GM12878 (cell line): ENCODE measurements at regions not wholly inside any gene's neighbourhood (a gene's known extent, or its start where the extent isn't known, plus 50 kb on each side); places are given as distances from the start of the nearest gene placed in this dataset.

Experiments
- ATAC-seq: fragments of 200-7000 bp; cut with Tn5 transposase; 3 replicates; pipeline ENCODE4 v1.9.1; 2020; ENCODE audit warnings: mild to moderate bottlenecking, moderate library complexity
- BruUV-seq: library from RNA; stranded (reverse); fragments of 400-500 nt; replicated peaks from 2 replicates; lab custom pipeline; 2021; lab: Mats Ljungman, UMichigan
- CTCF ChIA-PET: fragments of 300-600 bp; sonication (Branson Sonifier 250); formaldehyde crosslinking; extraction: SDS; loops from one replicate; lab custom pipeline; 2021; ENCODE audit warnings: inconsistent platforms; lab: Yijun Ruan, JAX
- POLR2A ChIA-PET: fragments of 350-600 bp; formaldehyde crosslinking; extraction: SDS; loops from one replicate; lab custom pipeline; 2021; ENCODE audit warnings: inconsistent platforms; lab: Charles Lee
- RAD21 ChIA-PET: fragments of 300-600 bp; sonication (Branson Sonifier 250); formaldehyde crosslinking; loops from one replicate; lab custom pipeline; 2023; ENCODE audit warnings: antibody characterized with exemption; ENCODE audit not compliant: unreplicated experiment; lab: Charles Lee
- SMC1A ChIA-PET: fragments of 300-600 bp; sonication (Branson Sonifier 250); formaldehyde crosslinking; loops from one replicate; lab custom pipeline; 2023; ENCODE audit not compliant: unreplicated experiment, uncharacterized antibody; lab: Charles Lee
- DNase-seq: peaks from one replicate; pipeline ENCODE4 v3.0.0-alpha.2; 2011; ENCODE audit warnings: low read depth, low spot score
- FAIRE-seq: peaks from 3 replicates; lab custom pipeline; 2011; peaks lifted over from hg19 to GRCh38; lab: Jason Lieb, UNC
- H2AFZ ChIP-seq: 2 replicates; pipeline ENCODE4 v1.6.0; 2011; ENCODE audit warnings: low read depth, low read length, control low read depth; ENCODE audit not compliant: control insufficient read depth
- H3K27ac ChIP-seq: 2 replicates; pipeline ENCODE4 v1.5.1; 2011; ENCODE audit warnings: control low read depth; ENCODE audit not compliant: control insufficient read depth, insufficient read depth
- H3K27me3 ChIP-seq, 2 experiments: replicated peaks in 1 of 2; 2 replicates each; pipeline versions ENCODE4 v1.6.0 to v1.6.1; 2011; ENCODE audit warnings: low read length in 1 of 2; ENCODE audit not compliant: control insufficient read depth in 2 of 2, insufficient read depth in 2 of 2
- H3K36me3 ChIP-seq, 2 experiments: 2 replicates each; pipeline ENCODE4 v1.5.1; 2011; ENCODE audit warnings: low read length in 1 of 2; ENCODE audit not compliant: control insufficient read depth in 2 of 2, insufficient read depth in 2 of 2
- H3K4me1 ChIP-seq: 2 replicates; pipeline ENCODE4 v1.6.1; 2011; ENCODE audit warnings: mild to moderate bottlenecking, low read length, moderate library complexity, mixed read lengths; ENCODE audit not compliant: control insufficient read depth, insufficient read depth
- H3K4me2 ChIP-seq: 2 replicates; pipeline ENCODE4 v1.6.0; 2011; ENCODE audit warnings: control low read depth; ENCODE audit not compliant: control insufficient read depth, insufficient read depth
- H3K4me3 ChIP-seq: fragments of 200-600 bp; sonication (generic); 2 replicates; pipeline ENCODE4 v1.5.1; 2016
- H3K79me2 ChIP-seq: 2 replicates; pipeline ENCODE4 v1.6.0; 2011; ENCODE audit warnings: low read length; ENCODE audit not compliant: control insufficient read depth, insufficient read depth
- H3K9ac ChIP-seq: 2 replicates; pipeline ENCODE4 v1.8.0; 2011; ENCODE audit warnings: low read length, control low read depth, mixed read lengths; ENCODE audit not compliant: control insufficient read depth, insufficient read depth
- H3K9me3 ChIP-seq: replicated peaks from 3 replicates; pipeline ENCODE4 v1.5.1; 2011; ENCODE audit warnings: mild to moderate bottlenecking, low read length; ENCODE audit not compliant: control insufficient read depth, insufficient read depth
- H4K20me1 ChIP-seq: 2 replicates; pipeline ENCODE4 v1.6.0; 2011; ENCODE audit not compliant: control insufficient read depth, insufficient read depth
- CBX3 ChIP-seq: fragments of 200-600 bp; sonication (generic); IDR thresholded peaks from 2 replicates; pipeline ENCODE4 v1.6.1; 2016; ENCODE audit warnings: low read depth, borderline replicate concordance
- CHD2 ChIP-seq: IDR thresholded peaks from 2 replicates; pipeline ENCODE4 v1.6.1; 2011; ENCODE audit warnings: low read depth, low read length, improper control_type of control experiment, borderline replicate concordance
- SIN3A ChIP-seq: IDR thresholded peaks from 2 replicates; pipeline ENCODE4 v1.6.1; 2012; ENCODE audit warnings: low read depth, low read length, improper control_type of control experiment
- SPI1 ChIP-seq: IDR thresholded peaks from 2 replicates; pipeline ENCODE4 v1.6.1; 2011; ENCODE audit warnings: low read depth, mild to moderate bottlenecking, low read length, moderate library complexity, borderline replicate concordance; ENCODE audit not compliant: insufficient read depth
- WRNIP1 ChIP-seq: IDR thresholded peaks from 2 replicates; pipeline ENCODE4 v1.6.1; 2011; ENCODE audit warnings: low read depth, low read length, improper control_type of control experiment, borderline replicate concordance
- ZNF24 ChIP-seq: fragments of 450-650 bp; IDR thresholded peaks from 2 replicates; pipeline ENCODE4 v1.6.1; 2017; ENCODE audit warnings: antibody characterized with exemption, mild to moderate bottlenecking
- ZSCAN29 ChIP-seq: fragments of 450-650 bp; IDR thresholded peaks from 2 replicates; pipeline ENCODE4 v1.6.1; 2017; ENCODE audit warnings: mild to moderate bottlenecking, moderate library complexity
- WGBS: methylation state at CpG from one replicate; pipeline ENCODE4 v1.1.6; 2016; ENCODE audit warnings: low lambda C conversion rate; ENCODE audit not compliant: insufficient replicate concordance, insufficient coverage; ENCODE audit errors: missing lambda C conversion rate; 5-methylcytosine and 5-hydroxymethylcytosine counted together
- in situ Hi-C: fragments of 300-500 bp; cut with MboI; formaldehyde crosslinking; loops from 9 replicates; pipeline ENCODE4 v1.14.3; 2018; ENCODE audit warnings: mixed read lengths
- intact Hi-C: fragments of 100-400 bp; cut with micrococcal nuclease; formaldehyde crosslinking; loops from one replicate; pipeline ENCODE4 v1.14.2; 2022; ENCODE audit not compliant: unreplicated experiment
- TF ChIP-seq, protein P1 (sequence below): IDR thresholded peaks from 2 replicates; pipeline ENCODE4 v1.6.1; 2012; ENCODE audit warnings: low read length, inconsistent platforms

DNA sequence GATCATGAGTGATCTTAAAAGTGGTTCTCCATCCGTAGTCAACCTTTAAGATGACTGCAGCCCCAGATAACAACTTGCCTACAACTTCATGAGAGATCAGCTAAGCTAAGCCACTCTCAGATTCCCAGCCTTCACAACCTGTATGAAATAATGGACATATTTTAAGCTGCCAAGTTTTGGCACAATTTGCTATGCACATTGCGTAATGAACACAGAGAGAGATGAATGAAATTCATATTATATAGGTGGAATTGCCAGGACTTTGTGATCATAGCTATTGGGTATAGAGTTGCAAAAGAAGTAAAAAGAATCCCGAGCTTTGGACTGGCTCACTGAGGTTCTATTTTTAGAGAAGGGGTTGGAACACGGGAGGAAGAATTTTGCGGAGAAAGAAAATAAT, 59.1 kb upstream of the EGLN3 start:
- no peaks in the 10 kb centered on the region for H3K27me3 ChIP-seq
- H3K4me3 ChIP-seq, result no peak overlapping the region
- POLR2A ChIA-PET, result no interaction called here
- no peaks in the 10 kb centered on the region for H3K36me3 ChIP-seq
- in situ Hi-C loops (no loop called here), intact Hi-C loops (loop anchor here (5.0 kb wide), 1 partner anchor 33 kb away; no protein-coding TSS in a partner anchor)
- SMC1A ChIA-PET, result interaction anchor here (0.8 to 11.4 kb wide), 8 partner anchors 8 to 89 kb away, joined by 3 to 132 read pairs (median 6); no protein-coding TSS in a partner anchor
- TF ChIP-seq ZNF24, result no peak
- TF ChIP-seq CBX3, result no peak
- no peak for TF ChIP-seq CHD2
- TF ChIP-seq SIN3A, result no peak
- TF ChIP-seq, protein P1, sequence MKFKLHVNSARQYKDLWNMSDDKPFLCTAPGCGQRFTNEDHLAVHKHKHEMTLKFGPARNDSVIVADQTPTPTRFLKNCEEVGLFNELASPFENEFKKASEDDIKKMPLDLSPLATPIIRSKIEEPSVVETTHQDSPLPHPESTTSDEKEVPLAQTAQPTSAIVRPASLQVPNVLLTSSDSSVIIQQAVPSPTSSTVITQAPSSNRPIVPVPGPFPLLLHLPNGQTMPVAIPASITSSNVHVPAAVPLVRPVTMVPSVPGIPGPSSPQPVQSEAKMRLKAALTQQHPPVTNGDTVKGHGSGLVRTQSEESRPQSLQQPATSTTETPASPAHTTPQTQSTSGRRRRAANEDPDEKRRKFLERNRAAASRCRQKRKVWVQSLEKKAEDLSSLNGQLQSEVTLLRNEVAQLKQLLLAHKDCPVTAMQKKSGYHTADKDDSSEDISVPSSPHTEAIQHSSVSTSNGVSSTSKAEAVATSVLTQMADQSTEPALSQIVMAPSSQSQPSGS, result no peak
- TF ChIP-seq WRNIP1, result no peak
- H3K79me2 ChIP-seq, result no peaks in the 10 kb centered on the region
- H3K9me3 ChIP-seq, result no peaks in the 10 kb centered on the region; the same call in 2 of the 3 replicates
- RAD21 ChIA-PET, result interaction anchor here (0.9 kb wide), 1 partner anchor 89 kb away, joined by 4 read pairs; no protein-coding TSS in a partner anchor
- H3K27ac ChIP-seq, result no peak overlapping the region
- no TSS peak for BruUV-seq
- 42% methylated on average over 5 of the region's 5 CpGs for WGBS
- H3K4me2 ChIP-seq, result no peak overlapping the region
- H4K20me1 ChIP-seq, result no peaks in the 10 kb centered on the region
- no peak overlapping the region for H3K9ac ChIP-seq
- ATAC-seq (no peak), DNase-seq (no peak), FAIRE-seq (no peak)
- CTCF ChIA-PET, result interaction anchor here (1.1 kb wide), 1 partner anchor 216 kb away, joined by 3 read pairs; no protein-coding TSS in a partner anchor
- no peak overlapping the region for H2AFZ ChIP-seq
- peaks cover 18% of the 10 kb centered on the region for H3K4me1 ChIP-seq

GRCh38 chr14:34007902-34008301, 57.0 kb upstream of the EGLN3 start:
- no TSS peak for BruUV-seq
- POLR2A ChIA-PET, result no interaction called here
- Histone ChIP-seq H3K36me3 (no peaks in the 10 kb centered on the region), H4K20me1 (no peaks in the 10 kb centered on the region), H3K79me2 (no peaks in the 10 kb centered on the region), H3K9ac (no peak overlapping the region), H3K4me1 (peaks cover 16% of the 10 kb centered on the region), H2AFZ (no peak overlapping the region), H3K27me3 (no peaks in the 10 kb centered on the region), H3K27ac (no peak overlapping the region), H3K9me3 (no peaks in the 10 kb centered on the region; the same call in 2 of the 3 replicates), H3K4me2 (no peak overlapping the region), H3K4me3 (no peak overlapping the region)
- no peak for TF ChIP-seq ZSCAN29
- peak; percentile 30; the same call in 1 of the 2 replicates for TF ChIP-seq SPI1
- CTCF ChIA-PET, result no interaction called here
- DNase-seq (no peak), FAIRE-seq (no peak), ATAC-seq (no peak)
- 78% methylated on average over 3 of the region's 3 CpGs for WGBS
- SMC1A ChIA-PET, result interaction anchor here (0.7 kb wide), 1 partner anchor 55 kb away, joined by 3 read pairs; no protein-coding TSS in a partner anchor
- in situ Hi-C loops (no loop called here), intact Hi-C loops (no loop called here)
- RAD21 ChIA-PET, result no interaction called here
